ENCODE measurements at regions not wholly inside any gene's neighbourhood (a gene's known extent, or its start where the extent isn't known, plus 50 kb on each side); places are given as distances from the start of the nearest gene placed in this dataset.

DNA sequence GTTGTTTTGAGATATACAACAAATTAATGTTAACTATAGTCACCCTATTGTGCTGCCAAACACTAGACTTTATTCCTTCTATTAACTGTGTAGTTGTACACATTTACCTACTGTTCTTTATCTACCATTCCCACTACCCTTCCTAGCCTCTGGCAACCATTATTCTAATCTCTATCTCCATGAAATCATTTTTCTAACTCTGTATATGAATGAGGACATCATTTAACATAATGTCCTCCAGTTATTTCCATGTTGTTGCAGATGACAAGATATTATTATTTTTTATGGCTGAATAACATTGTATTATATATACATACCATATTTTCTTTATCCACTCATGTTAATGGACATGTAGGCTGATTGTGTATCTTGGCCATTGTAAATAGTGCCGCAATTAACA lies 366.3 kb downstream of the TBX15 start:
- H3K9me3 ChIP-seq: no peaks in the 10 kb centered on the region
- no peaks in the 10 kb centered on the region for H3K4me1 ChIP-seq
- Mint-ChIP-seq H3K4me1 (ENCODE audit: low read depth, unreplicated experiment) (no peaks in the 10 kb centered on the region), H3K4me3 (ENCODE audit: unreplicated experiment) (no peak overlapping the region), H3K9me3 (ENCODE audit: unreplicated experiment) (no peaks in the 10 kb centered on the region), H3K27ac (ENCODE audit: unreplicated experiment) (no peak overlapping the region), H3K27me3 (ENCODE audit: insufficient read depth, unreplicated experiment) (peaks cover 3% of the 10 kb centered on the region), H3K36me3 (ENCODE audit: insufficient read depth, unreplicated experiment) (no peaks in the 10 kb centered on the region)
- intact Hi-C loops (cut with micrococcal nuclease; ENCODE audit: unreplicated experiment): no loop called here
- no peak for TF ChIP-seq CTCF (IDR thresholded peaks at IDR 0.05; ENCODE audit: insufficient read depth in 1 of 2, low read depth in 1 of 2, low read length in 1 of 2, severe bottlenecking in 1 of 2, unreplicated experiment in 1 of 2)
- H3K4me3 ChIP-seq (ENCODE audit: low read depth, low read length): no peak overlapping the region
- ChIA-PET POLR2A (no interaction called here), CTCF (no interaction called here)
- DNase-seq: no peak
- H3K36me3 ChIP-seq (ENCODE audit: control insufficient read depth, insufficient read depth, low read length): no peaks in the 10 kb centered on the region
- BruUV-seq (replicated peaks): no TSS peak
- no peaks in the 10 kb centered on the region for H3K27me3 ChIP-seq (replicated peaks; ENCODE audit: control insufficient read depth, insufficient read depth, low read length)

DNA sequence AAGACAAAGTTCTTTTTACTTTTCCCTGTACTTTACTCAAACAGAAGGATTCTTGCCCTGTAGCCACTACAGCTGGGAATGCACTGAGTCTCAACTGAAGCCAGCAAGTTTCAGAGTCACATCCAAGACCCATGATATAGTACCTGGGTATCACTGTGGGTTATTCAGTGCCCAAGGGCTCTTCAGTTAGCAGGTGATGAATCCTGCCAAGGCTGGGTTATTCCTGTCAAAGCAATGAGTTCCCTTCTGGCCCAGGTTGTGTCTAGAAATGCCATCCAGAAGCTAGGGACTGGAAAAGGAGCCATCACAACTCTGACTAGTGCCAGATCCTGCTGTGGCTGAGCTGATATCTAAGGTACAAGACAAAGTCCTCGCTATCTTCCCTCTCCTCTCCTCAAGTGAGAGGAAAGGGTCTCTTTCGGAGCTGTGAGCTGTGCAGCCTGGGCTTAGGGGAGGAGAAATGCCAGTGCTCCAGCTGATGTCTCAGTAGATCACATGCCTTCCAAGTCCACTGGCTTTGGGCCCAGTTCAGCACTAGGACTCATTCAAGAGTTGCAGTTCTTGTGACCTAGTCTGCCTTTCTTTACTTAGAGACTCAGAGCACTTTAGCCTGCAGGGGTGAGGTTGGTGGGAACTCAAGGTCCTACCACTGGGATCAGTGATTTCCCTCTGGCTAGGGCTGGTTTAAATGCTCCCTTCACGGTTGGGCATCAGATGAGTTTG lies 369.4 kb downstream of the TBX15 start:
- Histone ChIP-seq H3K27me3 (replicated peaks; ENCODE audit: control insufficient read depth, insufficient read depth, low read length) (no peaks in the 10 kb centered on the region), H3K9me3 (no peaks in the 10 kb centered on the region), H3K4me1 (no peaks in the 10 kb centered on the region), H3K4me3 (ENCODE audit: low read depth, low read length) (no peak overlapping the region), H3K36me3 (ENCODE audit: control insufficient read depth, insufficient read depth, low read length) (no peaks in the 10 kb centered on the region)
- no peaks in the 10 kb centered on the region for H3K9me3 Mint-ChIP-seq (ENCODE audit: unreplicated experiment)
- intact Hi-C loops (cut with micrococcal nuclease; ENCODE audit: unreplicated experiment): no loop called here
- H3K27ac Mint-ChIP-seq (ENCODE audit: unreplicated experiment): no peak overlapping the region
- TF ChIP-seq CTCF (IDR thresholded peaks at IDR 0.05; ENCODE audit: insufficient read depth in 1 of 2, low read depth in 1 of 2, low read length in 1 of 2, severe bottlenecking in 1 of 2, unreplicated experiment in 1 of 2): no peak
- H3K4me3 Mint-ChIP-seq (ENCODE audit: unreplicated experiment): no peak overlapping the region
- BruUV-seq (replicated peaks): no TSS peak
- DNase-seq: no peak
- no peaks in the 10 kb centered on the region for H3K4me1 Mint-ChIP-seq (ENCODE audit: low read depth, unreplicated experiment)
- peaks cover 3% of the 10 kb centered on the region for H3K27me3 Mint-ChIP-seq (ENCODE audit: insufficient read depth, unreplicated experiment)
- CTCF ChIA-PET: no interaction called here
- H3K36me3 Mint-ChIP-seq (ENCODE audit: insufficient read depth, unreplicated experiment): no peaks in the 10 kb centered on the region
- POLR2A ChIA-PET: no interaction called here

DNA sequence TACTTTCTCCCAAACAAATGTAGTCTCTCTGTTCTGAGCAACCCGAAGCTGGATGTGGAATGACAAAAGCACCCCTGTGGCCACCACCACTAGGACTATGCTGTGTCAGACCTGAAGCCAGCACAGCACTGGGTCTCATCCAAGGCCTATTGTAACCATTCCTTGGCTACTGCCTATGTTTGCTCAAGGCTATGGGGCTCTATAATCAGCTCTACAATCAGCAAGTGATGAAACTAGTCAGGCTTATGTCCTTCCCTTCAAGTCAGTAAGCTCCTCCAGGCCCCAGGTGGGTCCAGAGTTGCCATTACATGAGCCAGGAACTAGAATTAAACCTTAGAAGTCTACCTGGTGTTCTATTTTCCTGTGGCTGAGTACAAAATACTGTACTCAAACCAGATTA lies 370.2 kb downstream of the TBX15 start:
- H3K4me1 Mint-ChIP-seq (ENCODE audit: low read depth, unreplicated experiment): no peaks in the 10 kb centered on the region
- intact Hi-C loops (cut with micrococcal nuclease; ENCODE audit: unreplicated experiment): no loop called here
- no peak overlapping the region for H3K27ac Mint-ChIP-seq (ENCODE audit: unreplicated experiment)
- no TSS peak for BruUV-seq (replicated peaks)
- Histone ChIP-seq H3K36me3 (ENCODE audit: control insufficient read depth, insufficient read depth, low read length) (no peaks in the 10 kb centered on the region), H3K4me3 (ENCODE audit: low read depth, low read length) (no peak overlapping the region), H3K4me1 (no peaks in the 10 kb centered on the region), H3K9me3 (no peaks in the 10 kb centered on the region), H3K27me3 (replicated peaks; ENCODE audit: control insufficient read depth, insufficient read depth, low read length) (no peaks in the 10 kb centered on the region)
- no peaks in the 10 kb centered on the region for H3K9me3 Mint-ChIP-seq (ENCODE audit: unreplicated experiment)
- TF ChIP-seq CTCF (IDR thresholded peaks at IDR 0.05; ENCODE audit: insufficient read depth in 1 of 2, low read depth in 1 of 2, low read length in 1 of 2, severe bottlenecking in 1 of 2, unreplicated experiment in 1 of 2): no peak
- H3K36me3 Mint-ChIP-seq (ENCODE audit: insufficient read depth, unreplicated experiment): no peaks in the 10 kb centered on the region
- ChIA-PET POLR2A (no interaction called here), CTCF (no interaction called here)
- DNase-seq: no peak
- H3K4me3 Mint-ChIP-seq (ENCODE audit: unreplicated experiment): no peak overlapping the region
- peaks cover 3% of the 10 kb centered on the region for H3K27me3 Mint-ChIP-seq (ENCODE audit: insufficient read depth, unreplicated experiment)
